ENCODE measurements at regions not wholly inside any gene's neighbourhood (a gene's known extent, or its start where the extent isn't known, plus 50 kb on each side); places are given as distances from the start of the nearest gene placed in this dataset.

DNA sequence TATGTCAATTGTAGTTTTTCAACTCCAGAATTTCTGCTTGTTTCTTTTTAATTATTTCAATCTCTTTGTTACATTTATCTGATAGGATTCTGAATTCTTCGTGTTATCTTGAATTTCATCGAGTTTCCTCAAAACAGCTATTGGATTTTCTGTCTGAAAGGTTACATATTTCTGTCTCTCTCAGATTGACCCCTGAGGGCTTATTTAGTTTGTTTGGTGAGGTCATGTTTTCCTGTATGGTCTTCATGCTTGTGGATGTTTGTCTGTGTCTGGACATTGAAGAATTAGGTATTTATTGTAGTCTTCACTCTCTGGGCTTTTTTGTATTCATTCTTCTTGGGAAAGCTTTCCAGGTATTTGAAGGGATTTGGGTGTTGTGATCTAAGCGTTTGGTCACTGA is 85.6 kb downstream of the SNAPC1 start:
- DNase-seq = no peak

DNA sequence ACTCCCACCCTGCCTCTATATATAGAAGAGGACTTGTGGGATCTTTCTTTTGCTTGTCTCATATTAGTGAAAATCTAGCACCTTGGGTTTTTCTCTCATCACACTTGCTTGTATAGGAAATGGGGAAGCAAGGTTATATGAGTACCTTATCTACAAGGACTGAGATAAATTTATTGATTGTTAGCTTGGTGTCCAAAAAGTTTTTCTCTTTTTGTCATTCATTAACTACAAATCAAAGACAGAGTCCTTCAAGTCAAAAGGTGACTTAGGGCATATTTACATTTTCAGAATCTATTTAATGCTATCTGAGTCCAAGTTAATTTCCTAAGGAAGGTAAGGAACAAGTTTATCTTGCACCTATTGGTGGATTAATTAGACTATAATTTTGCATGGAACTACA is 92.7 kb downstream of the SNAPC1 start:
- DNase-seq = no peak

DNA sequence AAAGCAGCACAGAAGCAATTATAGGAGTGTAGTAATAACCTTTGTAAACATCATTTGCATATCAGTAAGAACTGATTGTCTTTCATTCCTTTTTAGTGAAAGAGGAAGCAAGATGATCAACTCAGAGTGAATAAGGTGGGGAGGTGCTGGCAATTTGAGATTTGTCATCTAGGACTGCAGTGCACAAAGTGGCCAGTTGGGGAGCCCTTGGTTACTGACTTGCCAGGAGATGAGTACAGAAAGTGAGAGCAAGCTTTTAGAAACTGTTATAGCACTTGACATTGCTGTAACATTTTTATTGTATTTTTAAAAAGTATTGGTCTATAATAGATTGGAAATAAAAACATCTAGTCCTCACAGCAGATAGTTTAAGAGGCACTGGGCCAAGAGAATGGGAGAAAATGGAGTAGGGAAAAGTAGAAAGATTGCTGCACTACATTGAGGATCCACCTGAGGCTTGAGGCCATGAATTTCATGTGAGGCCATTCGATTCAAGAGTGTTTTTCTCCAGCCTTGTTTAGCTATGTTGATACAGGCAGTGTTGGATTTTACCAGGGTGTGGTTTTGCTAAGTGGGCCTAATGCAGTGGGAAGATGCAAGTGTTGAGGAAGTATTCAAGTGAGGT is 98.2 kb downstream of the SNAPC1 start:
- no peak for DNase-seq

DNA sequence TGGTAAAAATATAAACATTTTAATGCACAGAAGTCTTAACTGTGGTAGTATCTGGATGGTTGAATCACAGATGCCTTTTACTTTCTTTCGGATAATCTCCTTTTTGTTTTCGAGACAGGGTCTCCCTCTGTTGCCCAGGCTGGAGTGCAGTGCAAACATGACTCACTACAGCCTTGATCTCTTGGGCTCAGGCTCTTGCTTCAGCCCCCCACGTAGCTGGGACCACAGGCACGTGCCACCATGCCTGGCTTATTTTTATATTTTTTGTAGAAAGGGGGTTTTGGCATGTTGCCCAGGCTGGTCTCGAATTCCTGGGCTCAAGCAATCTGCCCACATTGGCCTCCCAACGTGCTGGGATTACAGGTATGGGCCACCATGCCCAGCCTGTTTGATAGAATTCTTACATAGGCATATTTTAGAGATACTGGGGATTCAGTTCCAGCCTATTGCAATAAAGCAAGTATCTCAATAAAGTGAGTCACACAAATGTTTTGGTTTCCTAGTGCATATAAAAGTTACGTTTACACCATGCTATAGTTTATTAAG is 99.2 kb downstream of the SNAPC1 start:
- no peak for DNase-seq

DNA sequence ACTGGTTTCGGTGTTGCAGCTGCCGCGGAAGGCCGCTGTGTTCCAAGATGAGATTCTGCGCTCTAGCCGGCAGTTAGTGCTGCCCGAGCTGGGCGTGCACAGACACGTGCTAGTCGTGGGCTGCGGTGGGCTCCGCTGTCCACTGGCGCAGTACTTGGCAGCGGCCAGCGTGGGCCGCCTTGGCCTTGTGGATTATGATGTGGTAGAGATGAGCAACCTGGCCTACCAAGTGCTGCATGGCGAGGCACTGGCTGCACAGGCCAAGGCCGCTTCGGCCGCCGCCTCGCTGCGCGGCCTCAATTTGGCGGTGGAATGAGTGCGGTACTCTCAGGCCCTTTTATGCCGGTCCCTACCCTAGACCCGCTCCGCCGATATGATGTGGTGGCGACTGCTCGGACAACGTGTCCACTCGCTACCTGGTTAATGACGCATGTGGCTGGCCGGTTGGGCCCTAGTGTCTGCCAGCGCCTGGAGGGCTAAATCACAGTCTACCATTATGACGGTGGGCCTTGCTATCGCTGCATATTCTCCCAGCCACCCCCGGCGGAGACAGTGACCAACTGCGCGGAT is 102.2 kb downstream of the SNAPC1 start:
- DNase-seq = no peak

DNA sequence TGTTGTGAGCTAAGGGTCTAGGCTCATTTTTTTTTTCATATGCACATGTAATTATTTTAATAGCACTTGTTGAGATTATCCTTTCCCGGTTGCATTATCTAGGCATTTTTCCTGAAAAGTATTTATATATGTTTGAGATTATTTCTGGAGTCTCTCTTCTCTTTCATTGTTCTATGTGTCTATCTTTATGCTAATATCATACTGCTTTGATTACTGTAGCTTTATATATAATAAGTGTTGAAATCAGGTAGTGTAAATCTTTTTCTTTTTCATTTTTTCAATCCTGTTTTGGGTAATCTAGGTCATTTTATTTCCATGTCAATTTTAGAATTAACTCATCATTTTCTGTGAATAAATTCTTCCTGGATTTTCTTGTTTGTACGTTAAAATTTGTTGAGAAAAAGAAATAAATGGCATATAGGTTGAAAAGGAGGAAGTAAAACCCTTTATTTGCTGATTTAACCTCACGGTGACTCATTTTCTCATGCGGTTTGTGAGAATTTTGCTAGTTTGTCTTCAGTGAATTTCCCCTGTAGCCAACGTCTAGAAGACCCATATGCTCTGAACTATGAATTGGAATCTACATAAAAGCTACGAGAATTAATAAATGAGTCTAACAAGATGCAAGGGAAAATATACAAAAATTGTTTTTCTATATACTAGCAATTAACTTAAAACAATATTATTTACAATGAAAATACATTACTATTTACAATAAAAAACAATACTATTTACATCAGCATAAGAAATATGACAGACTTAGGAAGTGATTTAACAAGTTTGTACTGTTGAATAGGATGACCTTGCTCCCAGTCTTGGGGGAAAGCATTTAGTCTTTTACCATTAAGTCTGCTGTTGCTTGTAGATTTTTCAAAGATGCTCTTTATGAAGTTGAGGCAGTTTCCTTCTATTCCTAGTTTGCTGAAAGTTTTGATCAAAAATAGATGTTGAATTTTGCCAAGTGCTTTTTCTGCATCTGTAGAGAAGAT is 105.0 kb downstream of the SNAPC1 start:
- no peak for DNase-seq

DNA sequence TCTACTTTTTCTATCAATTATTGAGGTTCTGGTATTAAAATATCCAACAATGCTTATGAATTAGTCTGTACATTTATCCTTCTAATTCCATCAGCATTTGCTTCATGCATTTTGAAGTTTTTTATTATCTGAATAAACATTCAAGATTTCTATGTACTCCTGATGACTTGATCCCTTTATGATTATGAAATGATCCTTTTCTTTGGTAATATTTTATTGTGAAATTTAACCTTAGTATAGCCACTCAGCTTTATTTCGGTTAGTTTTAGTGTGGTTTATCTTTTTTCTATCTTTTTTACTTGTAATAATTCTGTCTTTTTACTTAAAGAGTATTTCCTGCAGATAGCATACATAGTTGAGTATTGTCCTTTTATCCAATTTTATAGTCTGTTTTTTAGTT is 106.6 kb downstream of the SNAPC1 start:
- no peak for DNase-seq

DNA sequence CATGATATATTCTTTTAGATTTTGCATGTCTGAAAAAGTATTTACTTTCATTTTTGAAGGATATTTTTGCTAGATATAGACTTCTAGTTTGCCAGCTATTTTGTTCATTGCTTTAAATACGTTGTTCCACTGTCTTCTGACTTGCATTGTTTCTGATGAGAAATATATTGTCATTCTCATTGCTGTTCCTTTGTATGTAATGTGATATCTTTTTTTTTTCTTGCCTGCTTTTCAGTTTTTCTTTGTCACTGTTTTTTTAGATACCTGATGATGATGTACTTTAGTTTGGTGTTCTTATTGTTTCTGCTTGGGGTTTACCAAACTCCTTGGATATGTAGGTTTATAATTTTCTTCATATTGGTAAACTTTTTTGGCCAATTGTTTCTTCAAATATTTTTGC is 107.9 kb downstream of the SNAPC1 start:
- DNase-seq = no peak

DNA sequence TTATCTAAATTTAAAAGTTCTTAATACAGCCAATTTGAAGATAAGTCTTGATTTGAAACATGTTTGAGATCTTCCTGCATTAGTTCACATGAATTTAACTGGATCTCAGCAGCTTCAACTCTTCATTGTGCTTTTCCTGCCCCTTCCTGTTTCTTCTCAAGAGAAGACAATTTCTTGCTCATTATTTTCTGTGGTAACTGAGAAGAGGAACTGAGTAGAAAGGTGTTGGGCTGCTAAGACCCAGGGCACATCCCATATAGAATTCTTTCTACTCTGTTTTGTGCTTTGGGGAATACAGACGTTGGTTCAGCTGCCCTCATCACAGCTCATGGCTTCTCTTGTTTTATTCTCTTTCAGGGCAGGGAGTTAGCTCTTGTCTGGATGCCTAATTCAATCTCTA is 110.2 kb downstream of the SNAPC1 start:
- no peak for DNase-seq

DNA sequence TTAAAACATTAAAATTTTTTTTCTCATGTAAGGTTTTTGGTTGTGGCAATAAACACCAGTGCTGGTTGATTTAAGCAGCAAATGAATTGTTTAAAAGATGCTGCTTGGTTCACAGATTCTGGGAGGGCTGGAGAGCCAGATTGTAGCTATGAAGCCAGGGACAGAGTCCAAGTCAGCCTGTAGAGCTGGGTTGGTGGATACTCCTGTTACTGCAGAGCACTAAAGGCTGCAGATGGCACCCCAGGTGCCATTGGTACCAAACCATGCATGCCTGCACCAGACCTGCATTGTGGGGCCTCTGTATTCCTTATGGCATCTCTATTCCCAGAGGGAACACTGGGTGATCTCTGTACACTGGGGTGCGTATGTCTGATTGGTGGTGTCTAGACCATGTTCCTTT is 113.3 kb downstream of the SNAPC1 start:
- DNase-seq = no peak

DNA sequence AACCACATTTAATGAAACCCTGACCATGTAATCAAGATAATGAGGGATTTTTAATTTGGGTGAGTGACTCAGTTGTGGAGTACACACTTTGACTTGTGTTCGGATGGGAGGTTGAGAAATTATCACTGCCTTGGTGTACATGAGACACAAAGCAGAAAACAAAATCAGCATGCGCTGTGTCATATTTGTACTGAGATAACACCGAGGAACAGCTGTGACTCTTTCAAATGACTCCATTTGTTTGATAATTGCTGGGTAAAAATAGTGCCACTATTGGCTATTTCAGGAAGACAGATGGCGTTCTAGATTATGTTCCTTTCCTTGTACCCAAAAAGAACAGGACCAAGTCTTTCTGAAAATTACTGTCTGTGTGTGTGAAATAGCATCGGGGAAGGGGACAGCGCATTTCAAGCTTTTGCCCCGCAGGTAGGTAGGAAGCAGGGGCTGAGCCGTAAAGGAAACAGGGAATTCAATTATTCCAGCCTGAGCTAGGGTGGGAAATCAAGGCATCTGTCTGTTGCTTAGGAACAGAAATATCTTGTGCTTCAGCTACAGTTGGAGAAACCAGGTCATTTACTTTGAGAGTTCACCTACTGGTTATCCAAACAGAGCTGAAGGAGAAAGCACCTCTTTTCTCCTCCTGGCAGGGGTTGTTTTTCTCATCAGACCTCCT is 114.3 kb downstream of the SNAPC1 start:
- no peak for DNase-seq

DNA sequence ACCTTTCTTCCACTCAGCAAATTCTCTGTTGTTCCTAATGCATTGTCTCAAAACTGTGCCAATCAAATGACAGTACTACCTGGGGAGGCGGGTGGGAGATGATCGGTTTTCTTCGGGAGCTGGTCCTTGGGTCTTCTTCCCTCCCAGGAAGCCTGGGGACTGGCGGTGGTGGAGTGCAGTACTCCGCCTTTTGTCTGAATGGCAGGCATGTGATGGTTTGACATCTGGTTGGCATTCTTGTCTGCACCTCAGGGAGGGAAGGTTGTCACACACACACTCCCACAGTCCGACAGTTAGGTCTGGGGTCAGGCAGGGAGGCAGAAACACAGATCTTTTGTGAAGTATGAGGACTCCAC is 114.8 kb downstream of the SNAPC1 start:
- DNase-seq = no peak

DNA sequence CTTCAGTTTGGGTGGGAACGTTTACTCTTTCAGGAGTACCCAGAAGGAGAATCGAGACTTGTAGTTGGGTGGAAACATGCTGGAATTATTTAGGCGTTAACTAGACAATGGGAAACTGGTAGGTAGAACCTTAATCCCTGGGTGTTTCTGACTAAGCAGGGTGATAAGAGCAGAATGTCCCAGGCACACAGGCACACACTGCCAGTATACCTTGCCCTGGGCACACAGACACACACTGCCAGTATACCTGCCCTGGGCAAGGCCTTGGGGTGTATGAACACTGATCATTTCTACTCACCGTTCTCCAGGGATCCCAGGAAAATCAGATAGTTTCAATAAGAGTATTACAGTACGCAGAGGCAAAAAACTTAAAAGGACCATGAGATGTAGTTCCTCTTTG is 115.5 kb downstream of the SNAPC1 start:
- no peak for DNase-seq

DNA sequence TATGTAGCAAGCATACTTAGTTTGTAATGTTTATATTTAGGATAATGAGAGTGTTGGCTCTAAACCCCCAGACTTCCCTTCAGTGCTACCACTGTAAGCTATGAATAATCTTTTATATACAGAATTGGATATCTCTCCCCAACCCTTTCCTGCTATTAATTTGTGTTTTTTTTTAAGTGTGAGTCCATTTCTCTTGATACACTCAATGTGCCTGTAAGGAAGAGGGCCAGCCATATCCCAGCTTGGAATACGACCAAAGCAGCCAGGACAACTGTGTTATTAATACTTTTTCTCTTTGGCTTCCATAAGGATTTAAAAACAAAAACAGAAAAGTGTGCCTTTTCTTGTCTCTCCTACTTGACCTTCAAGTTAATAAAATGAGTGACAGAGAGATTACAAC is 116.7 kb downstream of the SNAPC1 start:
- DNase-seq = no peak

DNA sequence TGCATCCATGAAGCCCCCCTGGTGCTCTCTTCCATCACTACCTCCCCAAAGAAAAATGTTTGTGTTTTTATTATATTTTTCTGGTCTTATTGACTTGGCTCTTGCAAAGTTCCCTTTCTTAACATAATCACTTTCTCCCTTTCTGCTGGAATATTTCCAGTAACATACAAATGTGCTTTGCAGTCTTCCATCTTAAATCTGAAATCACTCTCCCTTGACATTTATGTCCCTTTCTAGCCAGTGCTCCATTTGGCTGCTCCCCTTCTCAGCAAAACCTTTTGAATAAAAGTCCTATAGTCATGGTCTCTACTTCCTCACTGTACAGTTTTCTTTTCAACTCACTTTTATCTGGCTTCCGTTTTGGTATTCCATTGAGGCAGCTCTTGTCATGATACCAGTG is 118.8 kb downstream of the SNAPC1 start:
- no peak for DNase-seq

DNA sequence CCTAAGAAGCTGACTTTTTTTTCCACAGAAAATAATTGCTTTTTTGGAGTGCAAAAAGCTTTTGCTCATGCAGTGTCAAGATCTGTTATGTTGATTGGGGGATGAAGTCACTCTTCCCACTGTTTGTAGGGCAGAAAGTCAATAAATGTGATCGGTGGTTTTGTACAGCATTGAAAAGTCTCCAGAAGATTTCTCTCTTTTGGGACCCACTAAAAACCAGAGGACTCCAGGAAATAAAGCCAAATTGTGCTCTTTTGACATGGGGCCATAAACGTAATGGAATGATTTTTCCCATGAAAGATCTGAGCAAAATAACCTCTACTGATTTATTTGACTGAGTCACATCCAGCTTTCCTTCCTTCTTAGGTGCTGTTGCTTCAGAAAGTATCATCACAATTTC is 122.5 kb downstream of the SNAPC1 start:
- DNase-seq = no peak

DNA sequence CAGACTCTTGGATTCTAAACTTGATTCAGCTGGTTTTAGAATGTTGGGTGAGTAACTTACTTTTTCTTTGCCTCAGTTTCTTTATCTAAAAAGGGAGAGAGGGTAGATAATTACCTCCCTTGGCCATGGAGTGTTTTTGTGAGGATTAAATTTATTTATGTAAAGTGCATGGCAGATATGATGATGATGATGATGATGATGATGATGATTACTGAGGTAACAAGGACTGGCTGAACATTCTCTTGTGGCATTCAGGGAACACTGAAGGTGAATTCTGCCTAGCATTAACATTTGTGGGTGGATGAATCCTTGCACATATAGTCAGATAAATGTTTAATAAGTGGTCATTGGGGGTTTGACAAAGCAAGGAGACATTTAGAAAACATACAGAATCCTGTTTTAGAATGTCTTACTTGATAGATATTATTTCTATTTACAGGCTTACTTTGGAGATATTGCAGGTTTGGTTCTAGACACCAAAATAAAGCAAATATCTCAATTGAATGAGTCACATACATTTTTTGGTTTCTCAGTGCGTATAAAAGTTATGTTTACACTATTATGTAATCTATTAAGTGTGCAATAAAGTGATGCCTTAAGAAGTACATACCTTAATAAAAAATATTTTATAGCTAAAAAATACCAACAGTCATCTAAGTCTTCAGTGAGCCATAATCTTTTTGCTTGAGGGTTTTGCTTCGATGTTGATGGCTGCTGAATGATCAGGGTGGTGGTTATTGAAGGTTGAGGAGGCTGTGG is 123.2 kb downstream of the SNAPC1 start:
- DNase-seq = no peak

DNA sequence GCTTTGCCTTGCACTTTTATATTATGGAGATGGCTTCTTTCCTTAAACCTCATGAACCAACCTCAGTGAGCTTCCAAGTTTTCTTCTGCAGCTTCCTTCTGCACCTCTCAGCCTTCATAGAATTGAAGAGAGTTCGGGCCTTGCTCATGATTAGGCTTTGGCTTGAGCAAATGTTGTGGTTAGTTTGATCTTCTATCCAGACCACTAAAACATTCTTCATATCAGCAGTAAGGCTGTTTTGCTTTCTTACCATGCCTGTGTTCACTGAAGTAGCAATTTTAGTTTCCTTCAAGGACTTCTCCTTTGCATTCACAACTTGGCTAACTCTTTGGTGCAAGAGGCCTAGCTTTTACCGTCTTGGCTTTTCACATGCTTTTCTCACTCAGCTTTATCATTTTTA is 125.4 kb downstream of the SNAPC1 start:
- no peak for DNase-seq

DNA sequence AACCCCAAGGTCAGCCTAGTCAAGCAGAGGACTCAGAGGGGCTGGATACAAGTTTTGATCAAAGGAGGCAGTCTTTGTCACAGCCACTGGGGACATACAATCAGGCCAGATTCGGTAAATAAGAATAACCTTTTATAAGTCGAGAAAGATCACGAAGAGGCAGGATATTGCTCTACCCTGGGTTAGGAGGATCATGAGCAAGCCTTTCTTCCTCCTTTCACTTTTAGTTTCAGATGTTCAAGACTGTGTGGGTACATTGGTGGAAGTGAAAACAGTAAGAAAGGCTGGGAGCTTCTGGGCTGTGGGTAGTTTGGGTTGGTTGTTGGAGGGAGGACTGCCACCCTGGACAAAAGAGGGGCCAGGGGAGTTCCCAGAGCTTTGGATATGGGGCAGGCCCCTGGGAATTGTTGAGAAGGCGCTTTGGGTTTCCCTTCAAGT is 127.7 kb downstream of the SNAPC1 start:
- no peak for DNase-seq

DNA sequence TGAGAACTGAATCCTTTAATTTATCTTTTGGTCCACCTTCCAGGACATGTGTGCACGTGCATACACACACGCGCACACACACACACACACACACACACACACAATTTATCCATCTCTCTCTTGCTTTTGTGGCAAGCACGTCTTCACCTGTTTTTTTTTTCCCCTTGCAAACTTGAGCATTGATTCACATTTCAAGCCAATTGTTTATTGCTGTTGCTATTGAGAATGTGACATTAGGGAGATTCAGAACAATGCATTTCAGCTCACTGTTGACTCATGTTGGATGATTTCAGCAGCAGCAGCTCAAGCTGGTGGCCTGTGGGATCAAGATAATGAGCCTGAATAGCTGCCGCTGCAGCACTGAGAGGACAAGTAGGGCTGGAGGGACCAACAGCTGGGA is 128.9 kb downstream of the SNAPC1 start:
- DNase-seq = no peak

DNA sequence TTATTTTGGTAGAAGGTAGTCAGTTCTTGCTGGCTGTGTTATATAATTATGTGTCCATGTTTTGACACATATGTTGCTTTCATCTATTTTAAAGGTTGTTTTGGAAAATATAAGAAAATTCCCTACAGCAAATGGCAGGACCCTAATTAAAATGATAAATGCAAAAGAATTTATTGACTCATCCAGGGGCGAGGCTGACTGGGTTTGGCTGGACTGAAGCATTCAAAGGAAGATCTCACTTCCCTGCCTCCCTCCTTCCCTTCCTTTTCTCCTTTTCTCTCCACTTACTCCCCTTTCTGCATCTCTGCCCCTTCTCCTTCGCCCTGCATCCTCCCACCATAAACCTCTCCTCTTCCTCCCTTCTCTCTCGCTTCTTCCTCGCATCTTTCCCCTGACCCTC is 129.6 kb downstream of the SNAPC1 start:
- no peak for DNase-seq

DNA sequence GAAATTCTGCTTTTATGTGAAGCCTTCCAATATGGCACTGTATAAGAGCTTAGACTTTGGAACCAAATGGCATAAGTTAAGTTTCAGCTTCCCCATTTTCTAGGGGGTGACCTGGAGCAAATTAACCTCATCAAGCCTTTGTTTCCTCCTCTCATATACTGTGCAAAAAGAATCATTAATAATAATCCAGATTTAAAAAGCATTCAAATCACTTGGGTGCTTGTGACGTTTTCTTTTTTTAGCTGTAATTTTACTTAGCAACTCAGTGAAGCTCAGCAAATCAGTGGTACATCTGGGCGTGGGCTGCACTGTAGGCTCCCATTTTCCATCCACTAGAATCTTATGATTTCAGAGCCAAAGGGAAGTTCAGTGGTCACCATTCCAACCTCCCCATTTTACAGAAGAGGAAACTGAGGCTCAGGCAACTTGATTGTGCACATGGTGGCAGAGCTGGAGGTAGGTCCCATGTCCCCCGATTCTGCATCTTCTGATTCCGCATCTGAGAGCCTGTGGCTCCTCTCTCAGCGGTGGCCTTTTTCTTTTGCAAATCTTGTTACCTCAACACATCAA is 131.2 kb downstream of the SNAPC1 start:
- DNase-seq = no peak
